K562 (cell line): ENCODE measurements at regions not wholly inside any gene's neighbourhood (a gene's known extent, or its start where the extent isn't known, plus 50 kb on each side); places are given as distances from the start of the nearest gene placed in this dataset.

ENCODE experiments used
- BCL6 ChIP-seq: fragments of 250-450 bp; sonication (Bioruptor Pico); IDR thresholded peaks from 2 replicates; pipeline ENCODE4 v1.4.0; 2020
- E2F4 ChIP-seq: sonication (generic); formaldehyde crosslinking; IDR thresholded peaks from 2 replicates; pipeline ENCODE4 v1.8.0; 2022; ENCODE audit warnings: mild to moderate bottlenecking, low read depth, missing genetic modification reagents
- ETS1 ChIP-seq: conservative IDR thresholded peaks from 2 replicates; pipeline ENCODE4 v1.6.1; 2011; ENCODE audit warnings: low read depth, mild to moderate bottlenecking, low read length; ENCODE audit not compliant: control insufficient read depth
- GTF2B ChIP-seq: IDR thresholded peaks from 2 replicates; pipeline ENCODE4 v1.6.1; 2011; ENCODE audit not compliant: insufficient read length; ENCODE audit errors: extremely low read depth
- PHB ChIP-seq: fragments of 250-450 bp; sonication (Bioruptor Pico); IDR thresholded peaks from 2 replicates; pipeline ENCODE4 v1.5.0; 2021
- PHTF2 ChIP-seq: fragments of 250-450 bp; sonication (Bioruptor Pico); IDR thresholded peaks from 2 replicates; pipeline ENCODE4 v1.5.0; 2021; ENCODE audit warnings: mild to moderate bottlenecking
- PPARD ChIP-seq: fragments of 250-450 bp; sonication (Bioruptor Pico); IDR thresholded peaks from 2 replicates; pipeline ENCODE4 v1.8.0; 2022; ENCODE audit warnings: inconsistent platforms, mild to moderate bottlenecking, moderate library complexity
- ZBTB26 ChIP-seq: fragments of 450-650 bp; formaldehyde crosslinking; IDR thresholded peaks from 2 replicates; pipeline ENCODE4 v1.4.0; 2022; ENCODE audit warnings: missing genetic modification characterization

- TF ChIP-seq ZBTB26 (CRISPR knock-in tag) (no peak), E2F4 (CRISPR knock-in tag) (no peak), PHTF2 (CRISPR knock-in tag) (no peak), PHB (CRISPR knock-in tag) (no peak), PPARD (CRISPR knock-in tag) (no peak), ETS1 (no peak), GTF2B (no peak), BCL6 (CRISPR knock-in tag) (no peak)
These were observed 316.8 kb upstream of the GATB start (continued) for GRCh38 chr4:152077582-152077981.
